ENCODE measurements at regions not wholly inside any gene's neighbourhood (a gene's known extent, or its start where the extent isn't known, plus 50 kb on each side); places are given as distances from the start of the nearest gene placed in this dataset.

DNA sequence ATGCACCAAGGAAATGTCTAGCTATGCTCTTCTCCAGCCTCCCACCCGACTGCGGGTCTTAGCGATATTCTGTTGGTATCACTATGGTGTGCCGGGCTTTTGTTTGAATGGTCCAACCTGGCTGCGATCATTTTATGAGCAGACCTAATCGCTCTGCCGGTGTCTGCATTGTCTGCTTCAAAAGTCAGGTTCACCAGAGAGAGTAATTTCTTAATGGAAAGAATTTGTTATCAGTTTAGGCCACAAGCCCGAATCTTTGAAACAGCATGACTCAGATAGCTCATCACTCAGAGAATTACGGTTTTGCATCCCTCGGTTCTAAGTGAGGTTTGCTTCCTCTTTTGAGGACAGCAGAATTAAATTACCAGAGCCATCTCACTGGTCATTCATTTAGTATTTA, 521.0 kb upstream of the ARID1B start:
- TF ChIP-seq, protein P1, sequence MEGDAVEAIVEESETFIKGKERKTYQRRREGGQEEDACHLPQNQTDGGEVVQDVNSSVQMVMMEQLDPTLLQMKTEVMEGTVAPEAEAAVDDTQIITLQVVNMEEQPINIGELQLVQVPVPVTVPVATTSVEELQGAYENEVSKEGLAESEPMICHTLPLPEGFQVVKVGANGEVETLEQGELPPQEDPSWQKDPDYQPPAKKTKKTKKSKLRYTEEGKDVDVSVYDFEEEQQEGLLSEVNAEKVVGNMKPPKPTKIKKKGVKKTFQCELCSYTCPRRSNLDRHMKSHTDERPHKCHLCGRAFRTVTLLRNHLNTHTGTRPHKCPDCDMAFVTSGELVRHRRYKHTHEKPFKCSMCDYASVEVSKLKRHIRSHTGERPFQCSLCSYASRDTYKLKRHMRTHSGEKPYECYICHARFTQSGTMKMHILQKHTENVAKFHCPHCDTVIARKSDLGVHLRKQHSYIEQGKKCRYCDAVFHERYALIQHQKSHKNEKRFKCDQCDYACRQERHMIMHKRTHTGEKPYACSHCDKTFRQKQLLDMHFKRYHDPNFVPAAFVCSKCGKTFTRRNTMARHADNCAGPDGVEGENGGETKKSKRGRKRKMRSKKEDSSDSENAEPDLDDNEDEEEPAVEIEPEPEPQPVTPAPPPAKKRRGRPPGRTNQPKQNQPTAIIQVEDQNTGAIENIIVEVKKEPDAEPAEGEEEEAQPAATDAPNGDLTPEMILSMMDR (conservative IDR thresholded peaks at IDR 0.05; ENCODE audit: low read length): no peak
- TF ChIP-seq EZH2phosphoT487 (IDR thresholded peaks at IDR 0.05; ENCODE audit: borderline replicate concordance, low read depth, low read length): no peak

Measured in OCI-LY7 (cell line).